Esophagus muscularis mucosa (tissue), 4 donors: ENCODE measurements at regions not wholly inside any gene's neighbourhood (a gene's known extent, or its start where the extent isn't known, plus 50 kb on each side); places are given as distances from the start of the nearest gene placed in this dataset.

ENCODE experiments used
- EP300 ChIP-seq: sonication (generic); formaldehyde crosslinking; IDR thresholded peaks from one replicate; pipeline ENCODE4 v1.6.1; 2017; ENCODE audit warnings: antibody characterized with exemption
- POLR2A ChIP-seq: fragments of 450-650 bp; IDR thresholded peaks from one replicate; pipeline ENCODE4 v1.6.1; 2017; ENCODE audit warnings: antibody characterized with exemption, moderate library complexity, mild to moderate bottlenecking, low read depth
- POLR2AphosphoS5 ChIP-seq, 2 donors: sonication (generic); formaldehyde crosslinking; IDR thresholded peaks; one replicate each; pipeline ENCODE4 v1.6.1; 2017; ENCODE audit warnings: antibody characterized with exemption in 2 of 2
- TF ChIP-seq, protein P1 (sequence below), 3 experiments: fragments of 200-600 bp in 2 of 3; fragments of 450-650 bp in 1 of 3; sonication (generic) in 2 of 3; IDR thresholded peaks; one replicate each; pipeline ENCODE4 v1.5.1; 2017 to 2019; ENCODE audit warnings: antibody characterized with exemption in 3 of 3, mild to moderate bottlenecking in 2 of 3, moderate library complexity in 1 of 3

DNA sequence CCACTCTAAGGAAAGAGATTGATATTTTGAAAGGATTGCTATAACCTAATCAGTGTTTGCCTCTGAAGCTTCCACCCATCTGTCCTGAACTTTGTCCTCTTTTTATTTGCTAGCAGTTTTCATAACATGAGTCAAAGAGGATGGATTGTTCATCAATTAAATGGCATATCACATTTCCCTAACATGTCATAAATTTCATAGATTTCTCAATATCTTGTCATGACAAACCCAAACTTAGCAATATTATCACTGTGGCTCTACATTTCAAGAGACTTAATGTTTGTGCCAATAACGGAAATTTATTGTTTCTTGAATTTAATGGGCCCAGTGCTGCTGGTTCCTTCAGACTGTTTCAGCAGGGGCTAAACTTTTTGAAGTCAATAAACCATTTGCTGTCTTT lies 330.3 kb downstream of the CAAP1 start:
- TF ChIP-seq POLR2A (no peak), POLR2AphosphoS5 (IDR thresholded peaks at IDR 0.05) (no peak), EP300 (no peak)
- TF ChIP-seq, protein P1, sequence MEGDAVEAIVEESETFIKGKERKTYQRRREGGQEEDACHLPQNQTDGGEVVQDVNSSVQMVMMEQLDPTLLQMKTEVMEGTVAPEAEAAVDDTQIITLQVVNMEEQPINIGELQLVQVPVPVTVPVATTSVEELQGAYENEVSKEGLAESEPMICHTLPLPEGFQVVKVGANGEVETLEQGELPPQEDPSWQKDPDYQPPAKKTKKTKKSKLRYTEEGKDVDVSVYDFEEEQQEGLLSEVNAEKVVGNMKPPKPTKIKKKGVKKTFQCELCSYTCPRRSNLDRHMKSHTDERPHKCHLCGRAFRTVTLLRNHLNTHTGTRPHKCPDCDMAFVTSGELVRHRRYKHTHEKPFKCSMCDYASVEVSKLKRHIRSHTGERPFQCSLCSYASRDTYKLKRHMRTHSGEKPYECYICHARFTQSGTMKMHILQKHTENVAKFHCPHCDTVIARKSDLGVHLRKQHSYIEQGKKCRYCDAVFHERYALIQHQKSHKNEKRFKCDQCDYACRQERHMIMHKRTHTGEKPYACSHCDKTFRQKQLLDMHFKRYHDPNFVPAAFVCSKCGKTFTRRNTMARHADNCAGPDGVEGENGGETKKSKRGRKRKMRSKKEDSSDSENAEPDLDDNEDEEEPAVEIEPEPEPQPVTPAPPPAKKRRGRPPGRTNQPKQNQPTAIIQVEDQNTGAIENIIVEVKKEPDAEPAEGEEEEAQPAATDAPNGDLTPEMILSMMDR (IDR thresholded peaks at IDR 0.05), result no peak
